ENCODE measurements at regions not wholly inside any gene's neighbourhood (a gene's known extent, or its start where the extent isn't known, plus 50 kb on each side); places are given as distances from the start of the nearest gene placed in this dataset.
"Not testable (repeated sequence)": the region's sequence is repeated elsewhere in the genome, so short reads cannot be mapped to it uniquely, and the experiment has no call there.

DNA sequence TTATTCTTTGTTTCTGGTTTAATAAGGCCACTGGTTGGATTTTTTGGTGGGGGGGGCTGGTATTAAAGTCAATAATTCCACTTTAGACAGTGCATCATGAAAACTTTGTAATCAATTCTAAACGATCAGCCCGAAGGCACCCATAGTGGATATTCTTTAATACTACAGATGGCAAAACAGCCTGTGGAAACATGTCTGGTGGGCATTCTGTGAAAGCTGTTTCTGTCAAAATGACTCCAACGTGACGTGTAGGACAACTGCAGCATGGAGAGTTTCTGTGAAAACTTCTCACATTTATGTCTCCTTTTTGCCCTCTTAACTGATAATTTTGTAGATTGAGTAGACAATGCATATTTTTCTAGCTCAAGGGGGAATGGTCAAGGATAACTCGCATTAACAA lies 185.8 kb upstream of the FLRT2 start:
- intact Hi-C loops (cut with DNase I): no loop called here
- H3K9me3 ChIP-seq: no peaks in the 10 kb centered on the region
- TF ChIP-seq, protein P1, sequence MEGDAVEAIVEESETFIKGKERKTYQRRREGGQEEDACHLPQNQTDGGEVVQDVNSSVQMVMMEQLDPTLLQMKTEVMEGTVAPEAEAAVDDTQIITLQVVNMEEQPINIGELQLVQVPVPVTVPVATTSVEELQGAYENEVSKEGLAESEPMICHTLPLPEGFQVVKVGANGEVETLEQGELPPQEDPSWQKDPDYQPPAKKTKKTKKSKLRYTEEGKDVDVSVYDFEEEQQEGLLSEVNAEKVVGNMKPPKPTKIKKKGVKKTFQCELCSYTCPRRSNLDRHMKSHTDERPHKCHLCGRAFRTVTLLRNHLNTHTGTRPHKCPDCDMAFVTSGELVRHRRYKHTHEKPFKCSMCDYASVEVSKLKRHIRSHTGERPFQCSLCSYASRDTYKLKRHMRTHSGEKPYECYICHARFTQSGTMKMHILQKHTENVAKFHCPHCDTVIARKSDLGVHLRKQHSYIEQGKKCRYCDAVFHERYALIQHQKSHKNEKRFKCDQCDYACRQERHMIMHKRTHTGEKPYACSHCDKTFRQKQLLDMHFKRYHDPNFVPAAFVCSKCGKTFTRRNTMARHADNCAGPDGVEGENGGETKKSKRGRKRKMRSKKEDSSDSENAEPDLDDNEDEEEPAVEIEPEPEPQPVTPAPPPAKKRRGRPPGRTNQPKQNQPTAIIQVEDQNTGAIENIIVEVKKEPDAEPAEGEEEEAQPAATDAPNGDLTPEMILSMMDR (IDR thresholded peaks at IDR 0.05): no peak
- no peak for TF ChIP-seq POLR2AphosphoS5 (IDR thresholded peaks at IDR 0.05; ENCODE audit: insufficient read depth in 1 of 2, low read depth in 1 of 2)
- TF ChIP-seq POLR2A (IDR thresholded peaks at IDR 0.05): no peak
- no peak overlapping the region for H3K27ac ChIP-seq
- no peaks in the 10 kb centered on the region for H3K27me3 ChIP-seq
- H3K4me1 ChIP-seq: no peaks in the 10 kb centered on the region
- no peak for DNase-seq (ENCODE audit: extremely low spot score in 2 of 2)
- no peaks in the 10 kb centered on the region for H3K36me3 ChIP-seq
- H3K4me3 ChIP-seq: no peak overlapping the region

DNA sequence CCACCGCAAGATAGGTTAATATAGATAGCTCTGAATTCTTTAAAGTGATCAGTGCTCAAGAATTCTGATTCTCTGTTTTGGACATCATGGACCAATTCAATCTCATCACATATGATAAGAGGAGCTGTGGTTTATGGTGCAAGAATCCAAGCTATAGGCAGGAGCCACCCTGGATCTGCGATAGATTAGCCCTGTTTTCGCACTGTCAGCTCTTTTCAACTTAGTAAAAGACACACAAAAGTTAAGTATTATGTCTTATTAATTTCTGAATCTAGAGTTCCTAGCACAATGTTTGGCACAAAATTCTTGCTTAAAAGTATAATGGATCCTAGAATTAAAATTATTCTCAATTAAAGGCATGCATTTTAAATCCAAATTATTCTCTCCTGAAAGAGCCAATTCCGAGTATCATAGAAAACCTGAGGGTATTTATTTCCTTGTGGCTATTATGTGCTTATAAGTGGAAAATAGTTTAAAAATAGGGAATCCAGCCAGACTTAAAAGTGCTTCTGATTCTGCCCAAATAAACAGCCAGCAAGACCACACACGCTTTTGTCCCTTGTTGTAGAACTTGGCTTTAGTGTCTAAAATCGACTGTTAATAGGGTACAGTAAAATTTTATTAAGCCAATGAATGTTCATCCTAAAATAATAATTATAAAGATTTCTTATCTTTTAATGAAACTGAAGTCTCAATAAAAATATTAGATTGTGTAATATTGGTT lies 184.9 kb upstream of the FLRT2 start:
- DNase-seq (ENCODE audit: extremely low spot score in 2 of 2): no peak
- no peak for TF ChIP-seq POLR2A (IDR thresholded peaks at IDR 0.05)
- Histone ChIP-seq H3K36me3 (no peaks in the 10 kb centered on the region), H3K27me3 (no peaks in the 10 kb centered on the region), H3K9me3 (no peaks in the 10 kb centered on the region), H3K4me3 (no peak overlapping the region), H3K27ac (no peak overlapping the region), H3K4me1 (no peaks in the 10 kb centered on the region)
- intact Hi-C loops (cut with DNase I): no loop called here

DNA sequence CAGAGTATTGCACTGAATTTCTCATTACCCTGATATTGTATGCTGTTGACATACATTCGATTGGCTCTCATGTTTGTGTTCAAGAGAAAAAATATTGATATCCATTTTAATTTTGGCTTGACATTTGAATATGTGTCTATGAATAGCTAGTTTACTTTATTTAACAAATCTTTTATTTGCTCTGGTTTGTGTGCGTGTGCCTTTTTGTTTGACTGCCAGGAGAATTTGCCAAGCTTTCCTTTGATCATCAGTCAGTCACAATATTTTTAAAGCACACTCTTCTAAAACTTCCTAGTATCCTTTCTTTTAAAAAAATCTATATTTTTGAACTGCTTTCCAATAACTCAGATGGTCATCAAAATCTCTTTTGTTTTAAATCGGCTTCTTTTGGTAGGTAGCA lies 179.3 kb upstream of the FLRT2 start:
- Histone ChIP-seq H3K4me3 (no peak overlapping the region), H3K27me3 (no peaks in the 10 kb centered on the region), H3K36me3 (no peaks in the 10 kb centered on the region), H3K9me3 (no peaks in the 10 kb centered on the region), H3K4me1 (no peaks in the 10 kb centered on the region), H3K27ac (no peak overlapping the region)
- intact Hi-C loops (cut with DNase I): no loop called here
- DNase-seq (ENCODE audit: extremely low spot score in 2 of 2): no peak
- no peak for TF ChIP-seq POLR2A (IDR thresholded peaks at IDR 0.05)
- TF ChIP-seq POLR2AphosphoS5 (IDR thresholded peaks at IDR 0.05; ENCODE audit: insufficient read depth in 1 of 2, low read depth in 1 of 2): no peak
- TF ChIP-seq, protein P1 (IDR thresholded peaks at IDR 0.05): no peak

DNA sequence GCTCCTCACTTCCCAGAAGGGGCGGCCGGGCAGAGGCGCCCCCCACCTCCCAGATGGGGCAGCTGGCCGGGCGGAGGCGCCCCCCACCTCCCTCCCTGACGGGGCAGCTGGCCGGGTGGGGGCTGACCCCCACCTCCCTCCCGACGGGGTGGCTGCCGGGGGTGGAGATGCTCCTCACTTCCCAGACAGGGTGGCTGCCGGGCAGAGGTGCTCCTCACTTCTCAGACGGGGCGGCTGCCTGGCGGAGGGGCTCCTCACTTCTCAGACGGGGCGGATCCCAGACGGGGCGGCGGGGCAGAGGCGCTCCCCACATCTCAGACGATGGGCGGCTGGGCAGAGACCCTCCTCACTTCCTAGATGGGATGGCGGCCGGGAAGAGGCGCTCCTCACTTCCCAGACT lies 177.4 kb upstream of the FLRT2 start:
- H3K9me3 ChIP-seq; H3K36me3 ChIP-seq; intact Hi-C loops (cut with DNase I); H3K4me1 ChIP-seq; DNase-seq (ENCODE audit: extremely low spot score in 2 of 2); H3K27me3 ChIP-seq; H3K27ac ChIP-seq; H3K4me3 ChIP-seq: not testable (repeated sequence)

DNA sequence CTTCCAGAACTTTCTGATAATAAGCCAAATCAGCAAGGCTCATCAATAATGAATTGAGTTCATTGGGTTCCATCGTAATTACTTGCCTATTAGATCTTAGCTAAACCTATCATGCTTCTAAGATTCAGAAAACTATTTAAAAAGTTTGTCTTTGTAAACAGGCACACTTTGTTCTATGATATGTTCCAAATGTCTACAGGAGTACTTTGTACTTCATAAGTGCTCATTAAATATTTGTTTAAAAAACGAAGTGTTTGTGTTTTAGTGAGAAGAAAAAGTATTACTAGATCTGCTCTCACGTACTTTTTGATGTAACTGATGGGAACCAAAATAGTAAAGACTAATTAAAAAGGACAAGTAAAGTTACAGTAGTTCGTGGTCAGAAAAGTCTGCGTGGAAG lies 172.8 kb upstream of the FLRT2 start:
- no peaks in the 10 kb centered on the region for H3K4me1 ChIP-seq
- no peak for DNase-seq (ENCODE audit: extremely low spot score in 2 of 2)
- TF ChIP-seq POLR2A (IDR thresholded peaks at IDR 0.05) (no peak), POLR2AphosphoS5 (IDR thresholded peaks at IDR 0.05; ENCODE audit: insufficient read depth in 1 of 2, low read depth in 1 of 2) (no peak)
- TF ChIP-seq, protein P1 (IDR thresholded peaks at IDR 0.05): no peak
- H3K27me3 ChIP-seq: no peaks in the 10 kb centered on the region
- no peak overlapping the region for H3K27ac ChIP-seq
- H3K36me3 ChIP-seq: no peaks in the 10 kb centered on the region
- no peak overlapping the region for H3K4me3 ChIP-seq
- intact Hi-C loops (cut with DNase I): no loop called here
- no peaks in the 10 kb centered on the region for H3K9me3 ChIP-seq

DNA sequence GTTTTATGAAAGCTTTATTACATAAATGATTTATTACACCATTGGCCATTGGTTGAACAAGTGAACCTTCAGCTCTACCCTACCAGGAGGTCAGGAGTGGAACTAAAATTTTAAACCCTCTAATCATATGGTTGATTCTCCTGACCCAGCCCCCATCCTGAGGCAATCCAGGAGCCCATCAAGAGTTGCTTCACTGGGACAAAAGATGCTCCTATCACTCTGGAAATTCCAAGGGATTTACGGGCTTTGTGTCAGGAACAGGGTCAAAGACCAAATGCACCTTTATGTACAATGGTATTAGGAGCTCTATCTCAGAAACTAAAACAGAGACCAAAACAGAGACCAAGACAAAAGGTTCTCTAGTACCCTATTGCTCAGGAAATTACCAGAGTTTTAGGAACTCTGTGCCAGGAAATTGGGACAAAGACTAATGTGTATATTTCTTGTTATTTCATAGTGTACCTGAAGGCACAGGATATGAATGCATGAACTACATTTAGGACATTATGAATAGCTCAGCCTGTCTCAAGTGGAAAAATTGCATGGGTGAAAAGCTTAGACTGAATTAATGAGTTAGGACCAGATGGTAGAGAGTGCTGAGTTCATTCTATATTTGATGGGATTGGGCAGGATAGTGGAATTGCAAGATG lies 171.7 kb upstream of the FLRT2 start:
- Histone ChIP-seq H3K9me3 (no peaks in the 10 kb centered on the region), H3K27me3 (no peaks in the 10 kb centered on the region), H3K36me3 (no peaks in the 10 kb centered on the region), H3K4me1 (no peaks in the 10 kb centered on the region), H3K27ac (no peak overlapping the region), H3K4me3 (no peak overlapping the region)
- no peak for DNase-seq (ENCODE audit: extremely low spot score in 2 of 2)
- intact Hi-C loops (cut with DNase I): no loop called here
- TF ChIP-seq POLR2A (IDR thresholded peaks at IDR 0.05) (no peak), POLR2AphosphoS5 (IDR thresholded peaks at IDR 0.05; ENCODE audit: insufficient read depth in 1 of 2, low read depth in 1 of 2) (no peak)
- TF ChIP-seq, protein P1 (IDR thresholded peaks at IDR 0.05): no peak

Data from vagina (tissue), 2 donors.